Endothelial cell of umbilical vein (primary cell): ENCODE measurements at regions not wholly inside any gene's neighbourhood (a gene's known extent, or its start where the extent isn't known, plus 50 kb on each side); places are given as distances from the start of the nearest gene placed in this dataset.

ENCODE experiments used
- BruUV-seq: library from RNA; stranded (reverse); fragments of 400-500 nt; replicated peaks from 2 replicates; lab custom pipeline; 2021; lab: Mats Ljungman, UMichigan
- CTCF ChIA-PET: fragments of 300-600, 350-600 bp; sonication (Branson Sonifier 250); formaldehyde crosslinking; loops from one replicate; lab custom pipeline; 2021; ENCODE audit warnings: antibody characterized with exemption, inconsistent platforms; lab: Charles Lee
- POLR2A ChIA-PET: fragments of 300-600, 350-600 bp; sonication (Branson Sonifier 250); formaldehyde crosslinking; loops from one replicate; lab custom pipeline; 2021; ENCODE audit warnings: antibody characterized with exemption, inconsistent platforms; lab: Charles Lee
- DNase-seq: peaks from one replicate; pipeline ENCODE4 v3.0.0-alpha.2; 2011; ENCODE audit warnings: low read depth, low spot score
- FAIRE-seq: peaks from 2 replicates; lab custom pipeline; 2011; peaks lifted over from hg19 to GRCh38; lab: Jason Lieb, UNC
- H2AFZ ChIP-seq: 2 replicates; pipeline ENCODE4 v1.6.0; 2012; ENCODE audit warnings: low read depth, low read length, control low read depth, inconsistent platforms
- H3K27ac ChIP-seq: 2 replicates; pipeline ENCODE4 v1.5.1; 2011; ENCODE audit warnings: low read depth, mild to moderate bottlenecking, control low read depth, low read length, moderate library complexity; ENCODE audit not compliant: insufficient read depth
- H3K27me3 ChIP-seq, 2 experiments: 2 replicates each; pipeline versions ENCODE4 v1.6.0 to v1.6.1; 2011; ENCODE audit warnings: low read length in 2 of 2, mixed read lengths in 1 of 2; ENCODE audit not compliant: control insufficient read depth in 2 of 2, insufficient read depth in 2 of 2
- H3K36me3 ChIP-seq, 2 experiments: 2 replicates in 1 of 2; 3 replicates in 1 of 2; pipeline ENCODE4 v1.5.1; 2011; ENCODE audit warnings: low read length in 2 of 2, mild to moderate bottlenecking in 1 of 2, moderate library complexity in 1 of 2; ENCODE audit not compliant: control insufficient read depth in 2 of 2, insufficient read depth in 2 of 2; ENCODE audit errors: extremely low read depth in 1 of 2
- H3K4me1 ChIP-seq: 3 replicates; pipeline ENCODE4 v1.5.1; 2011; ENCODE audit warnings: mild to moderate bottlenecking, low read length; ENCODE audit not compliant: control insufficient read depth, insufficient read depth; ENCODE audit errors: extremely low read depth
- H3K4me2 ChIP-seq: 2 replicates; pipeline ENCODE4 v1.6.1; 2011; ENCODE audit warnings: low read length, control low read depth, mixed read lengths; ENCODE audit not compliant: insufficient read depth
- H3K4me3 ChIP-seq, 3 experiments: fragments of 200-600 bp in 1 of 3; sonication (generic), shearing (Covaris generic) in 1 of 3; replicated peaks in 1 of 3; 2 replicates each; pipeline ENCODE4 v1.5.1; 2011 to 2016; ENCODE audit warnings: control low read depth in 3 of 3, low read length in 3 of 3, mild to moderate bottlenecking in 2 of 3, inconsistent platforms in 1 of 3, low read depth in 1 of 3, moderate library complexity in 1 of 3; ENCODE audit not compliant: insufficient read depth in 1 of 3
- H3K79me2 ChIP-seq: 2 replicates; pipeline ENCODE4 v1.6.0; 2012; ENCODE audit warnings: low read length, inconsistent platforms; ENCODE audit not compliant: control insufficient read depth, insufficient read depth
- H3K9ac ChIP-seq: replicated peaks from 2 replicates; pipeline ENCODE3; 2011; ENCODE audit warnings: low read length, control low read depth; ENCODE audit not compliant: insufficient read depth; ENCODE audit errors: extremely low read depth
- H3K9me1 ChIP-seq: replicated peaks from 3 replicates; pipeline ENCODE4 v1.6.0; 2011; ENCODE audit warnings: mild to moderate bottlenecking, low read length; ENCODE audit not compliant: control insufficient read depth, insufficient read depth; ENCODE audit errors: extremely low read depth
- H3K9me3 ChIP-seq: replicated peaks from 2 replicates; pipeline ENCODE4 v1.5.1; 2012; ENCODE audit warnings: low read length, inconsistent platforms; ENCODE audit not compliant: control insufficient read depth, insufficient read depth
- H4K20me1 ChIP-seq: replicated peaks from 2 replicates; pipeline ENCODE3; 2011; ENCODE audit warnings: mild to moderate bottlenecking, low read length; ENCODE audit not compliant: control insufficient read depth, insufficient read depth; ENCODE audit errors: extremely low read depth
- EZH2 ChIP-seq: IDR thresholded peaks from 2 replicates; pipeline ENCODE4 v1.6.1; 2012; ENCODE audit warnings: borderline replicate concordance, low read depth, mild to moderate bottlenecking, moderate library complexity, low read length, inconsistent platforms; ENCODE audit not compliant: severe bottlenecking
- FOS ChIP-seq: IDR thresholded peaks from 2 replicates; pipeline ENCODE4 v1.6.1; 2011; ENCODE audit warnings: mild to moderate bottlenecking, low read length, moderate library complexity, borderline replicate concordance; ENCODE audit not compliant: insufficient read depth
- GATA2 ChIP-seq: IDR thresholded peaks from 2 replicates; pipeline ENCODE4 v1.7.0; 2011; ENCODE audit warnings: low read depth, mild to moderate bottlenecking, moderate library complexity, mixed read lengths, low read length; ENCODE audit not compliant: insufficient read length, insufficient read depth
- JUN ChIP-seq: IDR thresholded peaks from 2 replicates; pipeline ENCODE4 v1.6.1; 2011; ENCODE audit warnings: borderline replicate concordance, low read depth; ENCODE audit not compliant: insufficient read length, insufficient read depth
- MYC ChIP-seq: IDR thresholded peaks from one replicate; pipeline ENCODE4 v1.6.1; 2011; ENCODE audit warnings: mild to moderate bottlenecking, low read depth, low read length
- POLR2A ChIP-seq: IDR thresholded peaks from 2 replicates; pipeline ENCODE4 v1.6.1; 2012; ENCODE audit warnings: low read depth, mild to moderate bottlenecking, control low read depth, low read length
- POLR2AphosphoS5 ChIP-seq: IDR thresholded peaks from 2 replicates; pipeline ENCODE4 v1.6.1; 2012; ENCODE audit warnings: low read depth, mild to moderate bottlenecking, control low read depth, low read length, moderate library complexity; ENCODE audit not compliant: insufficient read depth
- dilution Hi-C: fragments of 300-500 bp; cut with MboI; formaldehyde crosslinking; loops from one replicate; pipeline ENCODE4 v1.15.0; 2019; ENCODE audit warnings: low sequenced_read_pairs; ENCODE audit not compliant: extremely low pct_ligation_motif_present
- intact Hi-C: fragments of 100-400 bp; cut with micrococcal nuclease; formaldehyde crosslinking; loops from one replicate; pipeline ENCODE4 v1.10.0; 2022
- TF ChIP-seq, protein P1 (sequence below), 2 donors: IDR thresholded peaks; 1 replicate in 1 of 2; 2 replicates in 1 of 2; pipeline ENCODE4 v1.5.1; 2011; ENCODE audit warnings: low read length in 2 of 2, mild to moderate bottlenecking in 2 of 2, moderate library complexity in 2 of 2, control low read depth in 1 of 2, inconsistent platforms in 1 of 2, low read depth in 1 of 2; ENCODE audit not compliant: insufficient read depth in 1 of 2; ENCODE audit errors: extremely low read depth in 1 of 2
- TF ChIP-seq, protein P2 (sequence below): IDR thresholded peaks from 2 replicates; pipeline ENCODE4 v1.6.1; 2011; ENCODE audit not compliant: insufficient read depth, insufficient read length

DNA sequence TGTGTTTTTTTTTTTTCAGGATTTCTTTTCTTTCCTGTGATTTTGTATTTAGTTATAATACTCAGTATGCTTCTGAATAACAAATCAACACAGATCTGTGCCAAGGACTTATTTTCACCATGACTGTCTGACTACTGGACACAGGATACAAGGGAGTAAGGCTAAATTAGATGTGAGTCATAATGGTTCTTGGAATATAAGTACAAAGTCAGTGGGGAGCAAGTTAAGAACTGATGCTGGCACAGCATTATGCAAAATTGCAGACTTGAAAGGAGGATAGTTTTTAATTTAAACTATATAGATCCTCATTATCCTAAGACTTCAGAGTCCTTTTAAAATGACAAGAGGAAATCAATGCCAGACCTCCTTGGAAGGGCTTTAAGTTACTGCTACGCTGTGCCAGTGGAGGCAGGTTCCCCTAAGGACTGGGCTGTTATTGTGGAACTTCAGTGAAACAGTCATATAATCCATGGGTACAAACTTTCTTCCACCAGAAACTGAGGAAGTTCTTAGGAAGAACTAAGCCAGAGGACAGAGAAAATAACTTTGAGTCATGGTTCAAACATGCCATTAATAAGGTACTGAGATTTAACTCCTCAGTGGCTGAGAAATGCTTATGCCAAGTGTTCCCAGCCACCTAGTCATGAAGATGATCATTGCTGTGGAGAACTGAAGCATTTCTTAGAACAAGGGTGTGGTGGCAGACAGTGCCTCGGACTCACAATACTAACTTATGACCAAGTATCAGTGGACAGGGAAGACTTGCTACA, 531.2 kb downstream of the HTR7 start:
- ChIA-PET CTCF (no interaction called here), POLR2A (no interaction called here)
- DNase-seq (peak; percentile 15), FAIRE-seq (peak; percentile 63)
- no TSS peak for BruUV-seq
- Histone ChIP-seq H3K27me3 (no peaks in the 10 kb centered on the region), H3K27ac (no peak overlapping the region), H3K4me1 (no peaks in the 10 kb centered on the region), H3K9ac (no peak overlapping the region), H3K9me3 (no peaks in the 10 kb centered on the region), H3K4me2 (no peak overlapping the region), H4K20me1 (no peaks in the 10 kb centered on the region), H3K4me3 (no peak overlapping the region), H2AFZ (no peak overlapping the region), H3K79me2 (no peaks in the 10 kb centered on the region), H3K9me1 (no peaks in the 10 kb centered on the region), H3K36me3 (no peaks in the 10 kb centered on the region)
- TF ChIP-seq MYC (no peak), EZH2 (no peak), FOS (no peak), POLR2AphosphoS5 (no peak), JUN (no peak), POLR2A (no peak), GATA2 (no peak)
- TF ChIP-seq, protein P1, sequence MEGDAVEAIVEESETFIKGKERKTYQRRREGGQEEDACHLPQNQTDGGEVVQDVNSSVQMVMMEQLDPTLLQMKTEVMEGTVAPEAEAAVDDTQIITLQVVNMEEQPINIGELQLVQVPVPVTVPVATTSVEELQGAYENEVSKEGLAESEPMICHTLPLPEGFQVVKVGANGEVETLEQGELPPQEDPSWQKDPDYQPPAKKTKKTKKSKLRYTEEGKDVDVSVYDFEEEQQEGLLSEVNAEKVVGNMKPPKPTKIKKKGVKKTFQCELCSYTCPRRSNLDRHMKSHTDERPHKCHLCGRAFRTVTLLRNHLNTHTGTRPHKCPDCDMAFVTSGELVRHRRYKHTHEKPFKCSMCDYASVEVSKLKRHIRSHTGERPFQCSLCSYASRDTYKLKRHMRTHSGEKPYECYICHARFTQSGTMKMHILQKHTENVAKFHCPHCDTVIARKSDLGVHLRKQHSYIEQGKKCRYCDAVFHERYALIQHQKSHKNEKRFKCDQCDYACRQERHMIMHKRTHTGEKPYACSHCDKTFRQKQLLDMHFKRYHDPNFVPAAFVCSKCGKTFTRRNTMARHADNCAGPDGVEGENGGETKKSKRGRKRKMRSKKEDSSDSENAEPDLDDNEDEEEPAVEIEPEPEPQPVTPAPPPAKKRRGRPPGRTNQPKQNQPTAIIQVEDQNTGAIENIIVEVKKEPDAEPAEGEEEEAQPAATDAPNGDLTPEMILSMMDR (IDR thresholded peaks at IDR 0.05; ENCODE audit: extremely low read depth in 1 of 2, insufficient read depth in 1 of 2, low read depth in 1 of 2, low read length in 2 of 2) = no peak
- TF ChIP-seq, protein P2, sequence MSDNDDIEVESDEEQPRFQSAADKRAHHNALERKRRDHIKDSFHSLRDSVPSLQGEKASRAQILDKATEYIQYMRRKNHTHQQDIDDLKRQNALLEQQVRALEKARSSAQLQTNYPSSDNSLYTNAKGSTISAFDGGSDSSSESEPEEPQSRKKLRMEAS = no peak
- dilution Hi-C loops = no loop called here
- intact Hi-C loops = no loop called here
